CD4-positive, alpha-beta T cell (primary cell): ENCODE measurements at regions not wholly inside any gene's neighbourhood (a gene's known extent, or its start where the extent isn't known, plus 50 kb on each side); places are given as distances from the start of the nearest gene placed in this dataset.

Source experiments
- ATAC-seq: fragments of 200-7000 bp; cut with Tn5 transposase; one replicate; pipeline ENCODE4 v1.10.0; 2022; ENCODE audit warnings: mild to moderate bottlenecking; ENCODE audit not compliant: poor library complexity
- CTCF ChIA-PET: fragments of 350-600 bp; sonication (Branson Sonifier 250); formaldehyde crosslinking; loops from one replicate; lab custom pipeline; 2021; ENCODE audit warnings: antibody characterized with exemption, inconsistent platforms; lab: Charles Lee
- POLR2A ChIA-PET: fragments of 350-600 bp; sonication (Branson Sonifier 250); formaldehyde crosslinking; loops from one replicate; lab custom pipeline; 2021; ENCODE audit warnings: antibody characterized with exemption, inconsistent platforms; lab: Charles Lee
- DNase-seq, 14 experiments: peaks; one replicate each; pipeline ENCODE4 v3.0.0-alpha.2; 2013 to 2020; ENCODE audit warnings: mixed read lengths in 2 of 14
- H3K27ac ChIP-seq, 2 donors: one replicate each; pipeline versions ENCODE4 v1.5.1 to v1.7.0; 2013; ENCODE audit warnings: low read length in 2 of 2, low read depth in 1 of 2, mild to moderate bottlenecking in 1 of 2
- H3K27me3 ChIP-seq, 2 experiments: 1 replicate in 1 of 2; 2 replicates in 1 of 2; pipeline versions ENCODE4 v1.6.1 to v1.7.0; 2013; ENCODE audit warnings: low read length in 2 of 2, control low read depth in 1 of 2, mild to moderate bottlenecking in 1 of 2, moderate library complexity in 1 of 2; ENCODE audit not compliant: insufficient read depth in 2 of 2, control insufficient read depth in 1 of 2
- H3K36me3 ChIP-seq: one replicate; pipeline ENCODE4 v1.6.1; 2013; ENCODE audit warnings: low read length, control low read depth; ENCODE audit not compliant: insufficient read depth
- H3K4me1 ChIP-seq: one replicate; pipeline ENCODE4 v1.6.1; 2013; ENCODE audit warnings: low read length, control low read depth; ENCODE audit not compliant: insufficient read depth
- H3K4me3 ChIP-seq: one replicate; pipeline ENCODE4 v1.5.1; 2013; ENCODE audit warnings: mild to moderate bottlenecking, low read length, moderate library complexity
- H3K9me3 ChIP-seq, 2 experiments: 1 replicate in 1 of 2; 2 replicates in 1 of 2; pipeline versions ENCODE4 v1.6.1 to v1.7.0; 2013; ENCODE audit warnings: low read length in 2 of 2, mild to moderate bottlenecking in 2 of 2, control low read depth in 1 of 2, moderate library complexity in 1 of 2; ENCODE audit not compliant: control insufficient read depth in 1 of 2, insufficient read depth in 1 of 2
- H3K27ac Mint-ChIP-seq: one replicate; pipeline ENCODE4 v1.8.0; 2020; ENCODE audit warnings: mixed read lengths
- H3K27me3 Mint-ChIP-seq: one replicate; pipeline ENCODE4 v1.8.0; 2021; ENCODE audit warnings: mixed read lengths
- H3K36me3 Mint-ChIP-seq: one replicate; pipeline ENCODE4 v1.8.0; 2021; ENCODE audit warnings: low read depth, mixed read lengths
- H3K4me1 Mint-ChIP-seq: one replicate; pipeline ENCODE4 v1.8.0; 2021; ENCODE audit warnings: low read depth, mixed read lengths
- H3K4me3 Mint-ChIP-seq: one replicate; pipeline ENCODE4 v1.8.0; 2020; ENCODE audit warnings: mild to moderate bottlenecking, mixed read lengths
- H3K9me3 Mint-ChIP-seq: one replicate; pipeline ENCODE4 v1.8.0; 2020; ENCODE audit warnings: mixed read lengths
- CTCF ChIP-seq: fragments of 200-600 bp; IDR thresholded peaks from one replicate; pipeline ENCODE4 v1.8.0; 2022; ENCODE audit warnings: antibody characterized with exemption, mild to moderate bottlenecking
- intact Hi-C, 2 experiments: fragments of 100-400 bp; cut with DNase I in 1 of 2; cut with micrococcal nuclease in 1 of 2; formaldehyde crosslinking; loops; one replicate each; pipeline versions ENCODE4 v1.15.1 to v1.9.0; 2023 to 2025; cut with DNase I, micrococcal nuclease

- no peak for ATAC-seq
- H3K9me3 ChIP-seq: peaks cover 0 to 6% of the 10 kb centered on the region in 2 experiments
- H3K27me3 Mint-ChIP-seq: no peaks in the 10 kb centered on the region
- no peaks in the 10 kb centered on the region for H3K9me3 Mint-ChIP-seq
- CTCF ChIA-PET: no interaction called here
- H3K27ac Mint-ChIP-seq: no peak overlapping the region
- POLR2A ChIA-PET: no interaction called here
- H3K27me3 ChIP-seq: no peaks in the 10 kb centered on the region
- TF ChIP-seq CTCF: no peak
- H3K4me3 Mint-ChIP-seq: no peak overlapping the region
- no peak for DNase-seq
- no peaks in the 10 kb centered on the region for H3K36me3 Mint-ChIP-seq
- H3K36me3 ChIP-seq: no peaks in the 10 kb centered on the region
- H3K4me1 Mint-ChIP-seq: no peaks in the 10 kb centered on the region
- intact Hi-C loops: no loop called here
- H3K27ac ChIP-seq: no peak overlapping the region
- H3K4me1 ChIP-seq: no peaks in the 10 kb centered on the region
- no peak overlapping the region for H3K4me3 ChIP-seq
Observed at GRCh38 chr9:105993921-105994715, 299.8 kb downstream of the TMEM38B start.

GRCh38 chr9:105994970-105995369 lies 300.6 kb downstream of the TMEM38B start:
- Histone ChIP-seq H3K36me3 (no peaks in the 10 kb centered on the region), H3K27ac (no peak overlapping the region), H3K4me3 (no peak overlapping the region), H3K27me3 (no peaks in the 10 kb centered on the region), H3K4me1 (no peaks in the 10 kb centered on the region), H3K9me3 (peaks cover 0 to 3% of the 10 kb centered on the region in 2 experiments)
- intact Hi-C loops: no loop called here
- Mint-ChIP-seq H3K4me1 (no peaks in the 10 kb centered on the region), H3K36me3 (no peaks in the 10 kb centered on the region), H3K27ac (no peak overlapping the region), H3K4me3 (no peak overlapping the region), H3K9me3 (no peaks in the 10 kb centered on the region), H3K27me3 (no peaks in the 10 kb centered on the region)
- no peak for ATAC-seq
- ChIA-PET POLR2A (no interaction called here), CTCF (no interaction called here)
- no peak for TF ChIP-seq CTCF
- DNase-seq: no peak

GRCh38 chr9:106017198-106017740 lies 322.9 kb downstream of the TMEM38B start:
- CTCF ChIA-PET: no interaction called here
- no peak for DNase-seq
- intact Hi-C loops: no loop called here
- no peaks in the 10 kb centered on the region for H3K36me3 ChIP-seq
- TF ChIP-seq CTCF: no peak
- H3K27ac ChIP-seq: no peak overlapping the region
- ATAC-seq: no peak
- Mint-ChIP-seq H3K9me3 (no peaks in the 10 kb centered on the region), H3K36me3 (no peaks in the 10 kb centered on the region), H3K4me3 (no peak overlapping the region), H3K4me1 (no peaks in the 10 kb centered on the region), H3K27ac (no peak overlapping the region), H3K27me3 (no peaks in the 10 kb centered on the region)
- H3K4me3 ChIP-seq: no peak overlapping the region
- POLR2A ChIA-PET: no interaction called here
- H3K27me3 ChIP-seq: no peaks in the 10 kb centered on the region
- peaks cover 0 to 3% of the 10 kb centered on the region in 2 experiments for H3K9me3 ChIP-seq
- no peaks in the 10 kb centered on the region for H3K4me1 ChIP-seq
